Right hindlimb (tissue), 1 donor: ENCODE measurements at regions not wholly inside any gene's neighbourhood (a gene's known extent, or its start where the extent isn't known, plus 50 kb on each side); places are given as distances from the start of the nearest gene placed in this dataset.
"Not testable (repeated sequence)": the region's sequence is repeated elsewhere in the genome, so short reads cannot be mapped to it uniquely, and the experiment has no call there.

Experiments
- DNase-seq: peaks from one replicate; pipeline ENCODE4 v3.0.0-alpha.2; 2018

- DNase-seq: no peak
These were observed 365.5 kb upstream of the ESRRG start for GRCh38 chr1:217088521-217089284.

- DNase-seq: no peak
These were observed 364.8 kb upstream of the ESRRG start for GRCh38 chr1:217088011-217088410.

GRCh38 chr1:217079584-217079983, 356.4 kb upstream of the ESRRG start:
- DNase-seq: no peak

GRCh38 chr1:217078959-217079358, 355.7 kb upstream of the ESRRG start:
- no peak for DNase-seq

- peak; percentile 31 for DNase-seq
These were observed 355.0 kb upstream of the ESRRG start for GRCh38 chr1:217078078-217078690.

GRCh38 chr1:217077426-217077825, 354.2 kb upstream of the ESRRG start:
- no peak for DNase-seq

GRCh38 chr1:217076902-217077301, 353.7 kb upstream of the ESRRG start:
- DNase-seq: no peak

GRCh38 chr1:217072926-217073325, 349.7 kb upstream of the ESRRG start:
- DNase-seq: no peak

- no peak for DNase-seq
These were observed 344.4 kb upstream of the ESRRG start for GRCh38 chr1:217067642-217068041.

GRCh38 chr1:217066794-217067193, 343.6 kb upstream of the ESRRG start:
- no peak for DNase-seq

- no peak for DNase-seq
These were observed 340.1 kb upstream of the ESRRG start for GRCh38 chr1:217063172-217063908.

- DNase-seq: no peak
These were observed 339.4 kb upstream of the ESRRG start for GRCh38 chr1:217062586-217062985.

- DNase-seq: no peak
These were observed 336.2 kb upstream of the ESRRG start for GRCh38 chr1:217059401-217059800.

GRCh38 chr1:217053676-217054075, 330.4 kb upstream of the ESRRG start:
- peak; percentile 48 for DNase-seq

- no peak for DNase-seq
These were observed 329.4 kb upstream of the ESRRG start for GRCh38 chr1:217052626-217053025.

- no peak for DNase-seq
These were observed 329.0 kb upstream of the ESRRG start for GRCh38 chr1:217052196-217052595.

GRCh38 chr1:217049721-217050120, 326.5 kb upstream of the ESRRG start:
- no peak for DNase-seq

- DNase-seq: no peak
These were observed 325.9 kb upstream of the ESRRG start for GRCh38 chr1:217049081-217049480.

- DNase-seq: no peak
These were observed 325.0 kb upstream of the ESRRG start for GRCh38 chr1:217048104-217048707.

- DNase-seq: no peak
These were observed 317.7 kb upstream of the ESRRG start for GRCh38 chr1:217040711-217041455.

- no peak for DNase-seq
These were observed 316.7 kb upstream of the ESRRG start for GRCh38 chr1:217039926-217040325.

- DNase-seq: not testable (repeated sequence)
These were observed 315.9 kb upstream of the ESRRG start for GRCh38 chr1:217039139-217039538.

- DNase-seq: no peak
These were observed 313.5 kb upstream of the ESRRG start for GRCh38 chr1:217036757-217037156.
